Right cardiac atrium (tissue), 5 donors: ENCODE measurements at regions not wholly inside any gene's neighbourhood (a gene's known extent, or its start where the extent isn't known, plus 50 kb on each side); places are given as distances from the start of the nearest gene placed in this dataset.
A peak's percentile ranks its signal among the peaks of the same experiment; 100 is the strongest.
"Not testable (repeated sequence)": the region's sequence is repeated elsewhere in the genome, so short reads cannot be mapped to it uniquely, and the experiment has no call there.

Source experiments
- ATAC-seq, 2 donors: fragments of 200-7000 bp; cut with Tn5 transposase; one replicate each; pipeline versions ENCODE4 v1.8.0 to v1.9.1; 2020; ENCODE audit warnings: moderate library complexity in 2 of 2, mild to moderate bottlenecking in 1 of 2
- DNase-seq, 3 donors: peaks; one replicate each; pipeline ENCODE4 v3.0.0-alpha.2; 2020
- H3K27ac ChIP-seq: one replicate; pipeline ENCODE4 v1.5.1; 2013; ENCODE audit warnings: mild to moderate bottlenecking, low read length, control low read depth, moderate library complexity
- H3K27me3 ChIP-seq: one replicate; pipeline ENCODE4 v1.6.1; 2013; ENCODE audit not compliant: control insufficient read depth, insufficient read depth
- H3K4me1 ChIP-seq: one replicate; pipeline ENCODE4 v1.6.1; 2013; ENCODE audit warnings: low read length; ENCODE audit not compliant: control insufficient read depth, insufficient read depth
- H3K4me3 ChIP-seq: one replicate; pipeline ENCODE4 v1.5.1; 2013; ENCODE audit warnings: low read length, control low read depth
- H3K9me3 ChIP-seq: one replicate; pipeline ENCODE4 v1.6.1; 2013; ENCODE audit warnings: low read length; ENCODE audit not compliant: control insufficient read depth
- WGBS: extraction: QIAGEN DNeasy Blood & Tissue Kit; methylation state at CpG from one replicate; pipeline ENCODE4 v1.1.7; 2013; 5-methylcytosine and 5-hydroxymethylcytosine counted together
- intact Hi-C, 4 donors: fragments of 100-400 bp; cut with DNase I; formaldehyde crosslinking; loops; one replicate each; pipeline versions ENCODE4 v1.11.0 to v1.14.0; 2022 to 2023
- donor health status: healthy with polysubstance abuse.
- donor health status: DM: no; HTN: yes; CAD: no.
- donor health status: DM: no; HTN: no; CAD: no.
- donor health status: DM: no; HTN: yes; CAD: no; lungs with severe emphysema.
- donor health status: DM: yes; HTN: yes; CAD: no.

DNA sequence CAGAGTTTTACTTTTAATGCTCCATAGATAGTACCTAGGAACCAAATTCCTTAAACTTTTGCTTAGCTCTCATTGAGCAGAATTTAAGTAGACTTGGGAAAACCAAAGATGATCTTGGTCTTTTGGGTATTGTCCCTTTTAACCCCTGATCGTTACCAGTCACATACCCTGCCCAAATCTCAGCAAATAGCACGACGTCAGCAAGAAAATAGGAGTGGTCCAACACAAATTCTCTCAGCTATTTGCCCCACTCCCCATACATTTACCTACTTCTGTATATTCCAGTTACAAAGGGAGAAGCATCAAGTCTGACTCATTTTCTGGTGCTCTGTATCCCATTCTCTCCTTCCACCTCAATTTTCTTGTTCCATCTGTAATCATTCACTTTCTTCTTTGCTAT lies 387.3 kb downstream of the CCDC85A start:
- Histone ChIP-seq H3K27me3 (no peaks in the 10 kb centered on the region), H3K9me3 (peaks cover 2% of the 10 kb centered on the region), H3K4me1 (no peaks in the 10 kb centered on the region), H3K27ac (no peak overlapping the region), H3K4me3 (no peak overlapping the region)
- no peak for ATAC-seq
- no peak for DNase-seq
- intact Hi-C loops: no loop called here
- WGBS: 78% methylated on average over 3 of the region's 3 CpGs

DNA sequence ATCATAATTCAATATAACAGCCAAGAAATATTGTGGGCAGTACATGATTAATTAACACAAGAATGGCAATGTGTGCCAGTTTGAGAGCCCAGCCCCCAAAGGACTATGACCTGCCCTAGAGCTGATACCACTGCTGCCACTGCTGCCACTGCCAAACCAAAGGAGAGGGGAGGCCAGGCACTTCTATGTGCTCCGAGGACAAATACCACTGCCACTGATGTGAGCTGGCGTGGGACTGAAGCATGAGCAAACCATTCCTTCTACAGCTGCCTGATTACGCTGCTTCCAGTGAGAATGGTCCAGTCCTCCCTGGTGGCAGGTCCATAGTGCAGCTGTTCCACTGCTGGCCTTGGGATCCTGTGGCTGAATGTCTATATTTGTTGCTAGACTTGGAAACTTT lies 392.2 kb downstream of the CCDC85A start:
- Histone ChIP-seq H3K4me3 (no peak overlapping the region), H3K9me3 (peaks cover 3% of the 10 kb centered on the region), H3K27me3 (no peaks in the 10 kb centered on the region), H3K27ac (no peak overlapping the region), H3K4me1 (no peaks in the 10 kb centered on the region)
- 87% methylated on average over 3 of the region's 3 CpGs for WGBS
- ATAC-seq (no peak), DNase-seq (no peak)
- intact Hi-C loops: no loop called here

DNA sequence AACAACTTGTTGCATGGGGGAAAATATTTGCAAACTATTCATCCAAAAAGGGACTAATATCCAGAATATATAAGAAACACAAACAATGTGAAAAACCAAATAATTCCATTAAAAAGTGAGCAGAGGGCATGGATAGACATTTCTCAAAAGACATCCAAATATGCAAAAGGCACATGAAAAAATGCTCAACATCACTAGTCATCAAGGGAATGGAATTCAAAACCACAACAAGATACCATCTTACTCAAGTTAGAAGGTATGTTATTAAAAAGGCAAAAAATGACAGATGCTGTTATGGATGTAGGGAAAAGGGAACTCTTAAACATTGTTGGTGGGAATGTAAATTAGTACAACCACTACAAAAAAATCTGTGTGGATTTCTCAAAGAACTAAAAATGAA lies 396.5 kb downstream of the CCDC85A start:
- Histone ChIP-seq H3K4me1 (no peaks in the 10 kb centered on the region), H3K27ac (no peak overlapping the region), H3K9me3 (peaks cover 3% of the 10 kb centered on the region), H3K4me3 (no peak overlapping the region), H3K27me3 (no peaks in the 10 kb centered on the region)
- DNase-seq (no peak), ATAC-seq (no peak)
- intact Hi-C loops: no loop called here

DNA sequence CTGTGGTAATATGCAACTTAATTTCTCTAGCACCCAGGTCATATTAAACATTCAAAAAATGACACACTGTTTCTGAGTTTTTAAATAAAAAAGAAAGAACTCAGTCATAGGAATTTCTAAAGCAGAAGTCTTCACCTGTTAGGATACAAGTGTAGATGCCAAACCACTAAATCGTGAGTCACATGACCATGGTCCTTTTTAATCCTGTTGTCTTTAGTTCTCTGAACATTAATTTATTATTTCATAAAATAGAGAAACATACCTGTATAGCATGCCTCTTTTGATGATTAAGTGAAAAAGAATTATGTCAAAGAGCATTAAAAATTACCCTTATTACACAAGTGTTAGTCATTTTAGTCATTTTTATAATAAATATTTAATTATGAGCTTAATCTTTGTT lies 398.8 kb downstream of the CCDC85A start:
- DNase-seq (no peak), ATAC-seq (no peak)
- no peak overlapping the region for H3K27ac ChIP-seq
- H3K4me1 ChIP-seq: no peaks in the 10 kb centered on the region
- WGBS: 81% methylated on average over 1 of the region's 1 CpG
- H3K9me3 ChIP-seq: no peaks in the 10 kb centered on the region
- no peaks in the 10 kb centered on the region for H3K27me3 ChIP-seq
- intact Hi-C loops: no loop called here
- H3K4me3 ChIP-seq: no peak overlapping the region

DNA sequence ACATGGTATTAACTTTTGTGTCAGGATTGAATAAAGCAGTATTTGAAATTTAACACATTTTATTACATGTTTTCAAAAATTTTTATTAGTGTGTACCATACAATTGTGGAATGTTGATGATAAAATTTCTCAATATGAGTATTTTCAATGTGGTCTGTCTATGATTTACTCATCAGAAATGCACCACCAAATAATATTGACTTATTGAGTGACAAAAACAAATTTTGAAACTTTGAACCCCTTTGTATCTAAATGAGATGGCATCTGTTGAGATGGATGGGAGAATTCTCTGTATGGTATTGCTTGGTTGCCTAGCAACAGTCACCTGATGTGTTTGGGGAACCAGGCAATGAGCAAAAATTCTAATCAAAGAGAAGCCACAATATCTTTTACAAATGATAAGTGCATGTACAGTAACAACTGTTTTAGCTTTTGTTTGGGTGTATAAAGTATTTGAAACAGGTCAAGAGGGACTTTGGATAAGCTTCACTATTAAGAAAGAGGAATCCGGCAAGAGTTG lies 400.1 kb downstream of the CCDC85A start:
- Histone ChIP-seq H3K9me3 (no peaks in the 10 kb centered on the region), H3K27ac (no peak overlapping the region), H3K4me3 (no peak overlapping the region), H3K27me3 (no peaks in the 10 kb centered on the region), H3K4me1 (no peaks in the 10 kb centered on the region)
- intact Hi-C loops: no loop called here
- ATAC-seq (no peak), DNase-seq (no peak)
- 77% methylated on average over 1 of the region's 1 CpG for WGBS

DNA sequence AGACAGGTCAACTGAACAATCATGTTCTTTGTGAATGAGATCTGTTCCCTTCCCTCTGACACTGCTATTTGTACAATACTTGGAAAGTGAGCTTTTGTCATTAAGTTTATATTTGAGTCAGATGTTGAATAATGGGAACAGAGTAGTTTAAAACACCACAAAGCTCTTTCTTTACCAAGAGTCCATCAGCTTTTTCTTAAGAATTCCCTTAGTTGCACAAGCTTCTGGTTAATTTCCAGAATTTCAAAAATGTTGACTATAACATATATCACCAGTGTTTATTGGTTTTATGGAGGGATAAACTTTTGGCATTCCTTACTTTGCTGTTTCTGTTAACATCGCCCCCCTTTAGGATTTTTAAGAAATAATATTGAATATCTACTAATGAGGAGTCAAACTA lies 403.7 kb downstream of the CCDC85A start:
- Histone ChIP-seq H3K27ac (no peak overlapping the region), H3K9me3 (no peaks in the 10 kb centered on the region), H3K27me3 (no peaks in the 10 kb centered on the region), H3K4me1 (peaks cover 3% of the 10 kb centered on the region), H3K4me3 (no peak overlapping the region)
- intact Hi-C loops: no loop called here
- no peak for DNase-seq
- WGBS: 83% methylated on average over 1 of the region's 1 CpG
- no peak for ATAC-seq

DNA sequence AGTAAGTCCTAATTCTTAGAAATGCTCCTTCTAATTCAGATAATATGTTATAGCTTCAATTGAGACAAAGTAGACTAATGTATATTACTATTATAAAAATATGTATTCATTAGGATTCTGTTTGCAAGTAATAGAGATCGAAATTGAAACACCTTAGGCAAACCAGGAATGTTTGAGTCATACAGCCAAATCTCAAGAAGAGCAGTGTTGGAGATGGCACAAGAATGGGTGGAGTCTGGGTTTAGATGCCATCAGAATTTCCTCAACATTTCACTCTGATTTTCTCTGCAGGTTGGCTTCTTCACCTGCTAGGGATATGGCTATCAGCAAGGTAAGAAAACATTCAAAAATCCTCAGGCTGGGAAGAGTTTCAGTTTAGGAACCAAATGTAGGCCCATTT lies 405.4 kb downstream of the CCDC85A start:
- no peak for DNase-seq
- no peak overlapping the region for H3K4me3 ChIP-seq
- no peaks in the 10 kb centered on the region for H3K9me3 ChIP-seq
- intact Hi-C loops: no loop called here
- H3K27me3 ChIP-seq: no peaks in the 10 kb centered on the region
- H3K4me1 ChIP-seq: peaks cover 3% of the 10 kb centered on the region
- H3K27ac ChIP-seq: no peak overlapping the region
- 86% methylated on average over 1 of the region's 1 CpG for WGBS
- no peak for ATAC-seq

DNA sequence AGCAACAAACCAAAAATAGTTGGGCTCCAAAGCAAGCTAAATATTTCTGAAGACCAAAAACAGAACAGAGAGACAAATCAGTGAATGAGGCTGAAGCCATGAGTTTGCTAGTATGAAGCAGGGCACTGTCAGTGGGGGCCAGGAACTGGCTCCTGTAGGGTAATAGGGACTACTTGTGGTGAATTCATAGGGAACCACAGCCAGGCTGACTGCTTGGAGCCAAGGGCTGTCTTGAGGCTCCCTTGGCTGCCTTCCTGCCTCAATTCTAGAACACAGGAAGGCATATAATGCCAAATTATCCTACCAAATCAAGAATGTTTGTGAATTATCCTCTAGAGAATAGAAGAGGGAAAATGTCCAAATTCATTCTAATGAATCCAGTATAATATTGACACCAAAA lies 406.0 kb downstream of the CCDC85A start:
- DNase-seq (peak in 1 of 3 donors; percentile 22), ATAC-seq (no peak)
- Histone ChIP-seq H3K9me3 (no peaks in the 10 kb centered on the region), H3K27ac (no peak overlapping the region), H3K4me3 (no peak overlapping the region), H3K4me1 (peaks cover 3% of the 10 kb centered on the region), H3K27me3 (no peaks in the 10 kb centered on the region)
- intact Hi-C loops: no loop called here

DNA sequence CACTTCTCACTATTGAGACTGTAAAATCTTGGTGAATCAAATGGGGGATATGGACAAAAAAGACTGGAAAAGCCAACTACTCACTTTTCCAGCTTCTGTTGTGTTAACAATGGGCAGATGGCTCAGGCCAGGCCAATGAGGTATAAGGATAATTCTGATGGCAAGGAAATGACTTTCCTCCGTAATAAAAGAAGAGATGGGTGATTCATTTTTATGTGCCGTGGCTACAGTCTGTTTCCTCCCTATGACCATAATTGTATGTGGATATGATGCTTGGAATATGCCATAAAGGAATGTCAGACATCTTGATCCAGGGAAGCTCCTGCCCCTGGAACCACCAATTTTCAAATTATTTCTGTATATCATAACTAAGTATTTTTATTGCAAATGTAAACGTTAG lies 406.8 kb downstream of the CCDC85A start:
- Histone ChIP-seq H3K4me1 (peaks cover 3% of the 10 kb centered on the region), H3K27me3 (no peaks in the 10 kb centered on the region), H3K4me3 (no peak overlapping the region), H3K9me3 (no peaks in the 10 kb centered on the region), H3K27ac (no peak overlapping the region)
- intact Hi-C loops: no loop called here
- DNase-seq (no peak), ATAC-seq (no peak)
- 70% methylated on average over 3 of the region's 3 CpGs for WGBS

DNA sequence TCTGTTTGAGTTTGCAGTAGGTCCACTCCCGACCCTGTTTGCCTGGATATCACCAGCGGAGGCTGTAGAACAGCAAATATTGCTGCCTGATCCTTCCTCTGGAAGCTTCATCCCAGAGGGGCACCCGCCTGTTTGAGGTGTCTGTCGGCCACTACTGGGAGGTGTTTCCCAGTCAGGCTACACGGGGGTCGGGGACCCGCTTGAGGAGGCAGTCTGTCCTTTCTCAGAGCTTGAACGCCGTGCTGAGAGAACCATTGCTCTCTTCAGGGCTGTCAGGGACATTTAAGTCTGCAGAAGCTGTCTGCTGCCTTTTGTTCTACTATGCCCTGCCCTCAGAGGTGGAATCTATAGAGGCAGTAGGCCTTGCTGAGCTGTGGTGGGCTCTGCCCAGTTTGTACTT lies 422.3 kb downstream of the CCDC85A start:
- WGBS: 92% methylated on average over 9 of the region's 9 CpGs
- H3K4me1 ChIP-seq, H3K9me3 ChIP-seq, ATAC-seq, H3K27me3 ChIP-seq, intact Hi-C loops, H3K27ac ChIP-seq, DNase-seq, H3K4me3 ChIP-seq: not testable (repeated sequence)

DNA sequence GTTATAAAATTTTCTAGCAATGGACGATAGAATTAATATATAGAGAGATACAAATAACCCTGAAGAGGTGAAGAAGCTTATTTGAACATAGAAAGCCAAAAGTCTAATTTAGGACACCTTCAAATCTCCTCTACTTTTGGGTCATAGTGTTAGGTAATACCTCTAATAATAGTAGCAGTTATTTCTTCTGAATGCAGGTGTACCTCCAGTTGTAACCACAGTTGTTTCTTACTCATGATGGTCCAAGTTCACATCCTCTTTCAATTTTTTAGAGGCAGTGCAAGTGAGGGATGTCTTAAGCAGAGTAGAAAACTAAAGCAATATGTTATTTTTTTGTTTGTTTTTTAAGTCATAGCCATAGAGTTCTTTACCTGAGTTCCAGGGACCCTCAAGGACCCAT lies 429.5 kb downstream of the CCDC85A start:
- no peak overlapping the region for H3K4me3 ChIP-seq
- H3K4me1 ChIP-seq: no peaks in the 10 kb centered on the region
- ATAC-seq: no peak
- H3K9me3 ChIP-seq: no peaks in the 10 kb centered on the region
- H3K27me3 ChIP-seq: no peaks in the 10 kb centered on the region
- DNase-seq: no peak
- H3K27ac ChIP-seq: no peak overlapping the region
- intact Hi-C loops: no loop called here
- 61% methylated on average over 1 of the region's 1 CpG for WGBS

DNA sequence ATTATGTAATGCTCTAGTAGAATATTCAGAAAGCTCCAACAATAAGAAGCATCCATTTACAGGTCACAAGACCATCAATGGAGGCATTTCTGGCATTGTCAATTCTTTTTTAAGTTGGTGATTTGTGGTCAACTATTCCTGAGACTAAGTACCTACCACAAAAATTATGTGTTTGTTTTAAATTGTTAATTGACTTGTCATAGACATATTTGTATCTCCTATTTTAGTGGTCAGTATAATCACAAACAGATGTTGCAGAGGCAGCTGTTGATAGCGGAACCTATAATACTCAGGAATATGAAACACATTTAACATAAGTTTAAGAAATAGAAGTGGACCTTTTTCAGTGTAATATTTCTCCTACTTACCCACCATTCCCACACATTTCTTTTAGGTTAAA lies 430.1 kb downstream of the CCDC85A start:
- intact Hi-C loops: no loop called here
- 97% methylated on average over 1 of the region's 1 CpG for WGBS

More for the DNA sequence above, 430.1 kb downstream of the CCDC85A start:
- H3K9me3 ChIP-seq: no peaks in the 10 kb centered on the region
- H3K4me3 ChIP-seq: no peak overlapping the region
- no peaks in the 10 kb centered on the region for H3K4me1 ChIP-seq
- H3K27ac ChIP-seq: no peak overlapping the region
- no peak for ATAC-seq
- H3K27me3 ChIP-seq: no peaks in the 10 kb centered on the region
- no peak for DNase-seq
